IPS DF 4.7 (cell line): ENCODE measurements at regions not wholly inside any gene's neighbourhood (a gene's known extent, or its start where the extent isn't known, plus 50 kb on each side); places are given as distances from the start of the nearest gene placed in this dataset.

ENCODE experiments used
- DNase-seq: peaks from one replicate; pipeline ENCODE4 v3.0.0-alpha.2; 2013; ENCODE audit warnings: low spot score; ENCODE audit errors: extremely low read depth

- no peak for DNase-seq
Observed at GRCh38 chr7:35504365-35504764, 190.6 kb downstream of the HERPUD2 start.

- no peak for DNase-seq
Observed at GRCh38 chr7:35501681-35502080, 193.3 kb downstream of the HERPUD2 start.

GRCh38 chr7:35499226-35499625 lies 195.7 kb downstream of the HERPUD2 start:
- DNase-seq = no peak

- no peak for DNase-seq
Observed at GRCh38 chr7:35498416-35498815, 196.5 kb downstream of the HERPUD2 start.

GRCh38 chr7:35495844-35496243 lies 199.1 kb downstream of the HERPUD2 start:
- DNase-seq = no peak

GRCh38 chr7:35495377-35495776 lies 199.6 kb downstream of the HERPUD2 start:
- no peak for DNase-seq

- no peak for DNase-seq
Observed at GRCh38 chr7:35494407-35494806, 200.5 kb downstream of the HERPUD2 start.

- DNase-seq = no peak
Observed at GRCh38 chr7:35492451-35493175, 202.3 kb downstream of the HERPUD2 start.

- no peak for DNase-seq
Observed at GRCh38 chr7:35491233-35491632, 203.7 kb downstream of the HERPUD2 start.

GRCh38 chr7:35487841-35488240 lies 207.1 kb downstream of the HERPUD2 start:
- DNase-seq = no peak

GRCh38 chr7:35487402-35487801 lies 207.5 kb downstream of the HERPUD2 start:
- DNase-seq = no peak

GRCh38 chr7:35485436-35485835 lies 209.5 kb downstream of the HERPUD2 start:
- no peak for DNase-seq

- no peak for DNase-seq
Observed at GRCh38 chr7:35483568-35483967, 211.4 kb downstream of the HERPUD2 start.

GRCh38 chr7:35482231-35482630 lies 212.7 kb downstream of the HERPUD2 start:
- no peak for DNase-seq

- DNase-seq = no peak
Observed at GRCh38 chr7:35480806-35481205, 214.1 kb downstream of the HERPUD2 start.

GRCh38 chr7:35477609-35478008 lies 217.3 kb downstream of the HERPUD2 start:
- DNase-seq = no peak

- no peak for DNase-seq
Observed at GRCh38 chr7:35474100-35474499, 220.2 kb upstream of the TBX20 start.

GRCh38 chr7:35468606-35469005 lies 214.7 kb upstream of the TBX20 start:
- DNase-seq = no peak

- DNase-seq = no peak
Observed at GRCh38 chr7:35467456-35467978, 213.6 kb upstream of the TBX20 start.

- no peak for DNase-seq
Observed at GRCh38 chr7:35465791-35466336, 212.0 kb upstream of the TBX20 start.

- DNase-seq = no peak
Observed at GRCh38 chr7:35463751-35464150, 209.9 kb upstream of the TBX20 start.

GRCh38 chr7:35463176-35463700 lies 209.3 kb upstream of the TBX20 start:
- DNase-seq = no peak
